T-helper 2 cell treated with Interferon-gamma antibody and Interleukin-4, amounts not matched to agents 5 μg/mL and 100 μg/mL, for 36 hours (primary cell): ENCODE measurements at regions not wholly inside any gene's neighbourhood (a gene's known extent, or its start where the extent isn't known, plus 50 kb on each side); places are given as distances from the start of the nearest gene placed in this dataset.

Experiments used
- DNase-seq: peaks from one replicate; pipeline ENCODE4 v3.0.0; 2021; ENCODE audit warnings: low spot score
- H3K27ac Mint-ChIP-seq: one replicate; pipeline ENCODE4 v1.8.0; 2021; ENCODE audit warnings: mild to moderate bottlenecking, mixed read lengths
- H3K27me3 Mint-ChIP-seq: one replicate; pipeline ENCODE4 v1.8.0; 2021; ENCODE audit warnings: low read depth, mixed read lengths
- H3K36me3 Mint-ChIP-seq: one replicate; pipeline ENCODE4 v1.8.0; 2021; ENCODE audit warnings: low read depth, mixed read lengths
- H3K4me1 Mint-ChIP-seq: one replicate; pipeline ENCODE4 v1.8.0; 2021; ENCODE audit warnings: low read depth, mixed read lengths
- H3K4me3 Mint-ChIP-seq: one replicate; pipeline ENCODE4 v1.8.0; 2022; ENCODE audit warnings: mild to moderate bottlenecking, moderate library complexity, mixed read lengths
- H3K9me3 Mint-ChIP-seq: one replicate; pipeline ENCODE4 v1.8.0; 2021; ENCODE audit warnings: mixed read lengths

DNA sequence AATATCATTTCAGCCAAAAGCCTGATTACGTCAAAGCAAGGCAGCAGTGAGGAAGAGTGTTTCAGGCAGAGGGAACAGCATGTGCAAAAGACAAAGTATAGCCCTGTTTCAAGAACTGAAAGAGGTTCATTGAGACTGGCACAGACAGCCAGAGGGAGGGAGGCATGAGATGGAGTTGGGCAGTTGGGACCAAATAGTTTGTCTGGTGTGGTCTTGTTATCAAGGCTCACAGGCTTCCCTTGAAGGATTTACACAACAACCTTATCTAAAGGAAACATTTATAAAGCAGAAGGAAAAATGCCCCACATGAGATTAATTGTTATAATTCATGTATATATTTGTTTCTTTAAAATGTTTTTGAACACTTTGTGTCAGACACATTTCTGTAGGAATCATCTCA, 253.3 kb downstream of the DMAC1 start:
- no peaks in the 10 kb centered on the region for H3K36me3 Mint-ChIP-seq
- H3K27me3 Mint-ChIP-seq = peaks cover 18% of the 10 kb centered on the region
- H3K27ac Mint-ChIP-seq = no peak overlapping the region
- H3K9me3 Mint-ChIP-seq = no peaks in the 10 kb centered on the region
- DNase-seq = no peak
- no peak overlapping the region for H3K4me3 Mint-ChIP-seq
- H3K4me1 Mint-ChIP-seq = no peaks in the 10 kb centered on the region

DNA sequence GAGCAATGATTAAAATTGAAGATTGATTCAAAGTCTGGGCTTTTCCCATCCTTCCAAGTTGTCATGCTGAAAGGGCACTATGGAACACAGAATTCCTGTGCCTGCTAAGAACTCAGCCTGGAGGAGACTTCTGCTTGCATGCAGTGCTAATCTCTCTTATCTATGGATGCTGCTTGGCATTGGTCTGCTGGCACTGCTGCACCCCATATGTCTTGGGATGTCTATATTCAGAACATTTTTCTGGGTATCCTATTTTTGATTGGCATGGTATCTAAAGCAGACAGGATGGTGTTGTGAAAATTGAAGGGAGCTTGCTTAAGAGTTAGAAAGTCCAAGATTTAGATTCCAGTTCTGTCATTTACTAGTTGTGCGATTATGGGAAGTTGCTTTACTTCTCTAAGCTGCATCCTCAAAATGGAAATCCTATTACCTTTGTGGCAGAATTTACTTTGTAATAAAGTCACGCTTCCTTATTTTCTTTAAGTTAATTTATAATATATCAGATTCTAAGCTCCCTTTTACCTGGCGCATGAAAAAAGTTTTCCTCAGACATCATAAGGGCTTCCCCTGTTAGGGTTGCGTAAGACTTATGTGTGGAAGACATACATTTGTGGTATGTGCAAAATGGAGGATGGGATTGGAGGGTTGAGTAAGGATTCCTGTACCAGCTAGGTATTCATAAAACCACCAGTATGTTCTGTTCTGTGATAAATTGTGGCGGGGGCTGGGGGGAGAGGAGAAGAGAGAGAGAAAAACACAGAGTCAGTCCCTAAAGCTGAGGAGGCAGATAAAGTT, 254.0 kb downstream of the DMAC1 start:
- H3K27ac Mint-ChIP-seq = no peak overlapping the region
- H3K9me3 Mint-ChIP-seq = no peaks in the 10 kb centered on the region
- DNase-seq = no peak
- no peaks in the 10 kb centered on the region for H3K4me1 Mint-ChIP-seq
- H3K27me3 Mint-ChIP-seq = peaks cover 20% of the 10 kb centered on the region
- no peaks in the 10 kb centered on the region for H3K36me3 Mint-ChIP-seq
- H3K4me3 Mint-ChIP-seq = no peak overlapping the region

- Mint-ChIP-seq H3K36me3 (no peaks in the 10 kb centered on the region), H3K27ac (no peak overlapping the region), H3K4me1 (no peaks in the 10 kb centered on the region), H3K9me3 (no peaks in the 10 kb centered on the region), H3K27me3 (peaks cover 23% of the 10 kb centered on the region), H3K4me3 (no peak overlapping the region)
- DNase-seq = no peak
Observed at GRCh38 chr9:7542693-7543092, 256.9 kb downstream of the DMAC1 start.

DNA sequence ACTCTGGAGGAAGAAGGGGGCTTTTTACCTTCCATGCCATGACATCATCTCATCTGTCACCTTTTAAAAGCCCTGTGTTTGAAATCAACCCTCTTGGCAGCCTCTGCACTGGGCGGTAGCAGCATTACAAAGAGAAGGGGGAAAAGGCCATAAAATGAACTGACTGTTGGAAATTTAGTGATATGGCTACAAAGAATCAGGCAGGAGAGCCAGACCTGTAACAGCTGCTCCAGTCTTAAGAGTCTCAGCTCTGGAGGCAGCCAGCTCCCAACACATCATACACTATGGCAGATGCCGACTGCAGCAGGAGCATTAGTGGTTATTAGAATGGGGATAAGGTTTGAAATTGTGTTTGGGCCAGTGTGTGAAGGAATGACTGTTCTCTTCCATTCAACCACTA, 257.5 kb downstream of the DMAC1 start:
- H3K4me3 Mint-ChIP-seq = no peak overlapping the region
- no peak overlapping the region for H3K27ac Mint-ChIP-seq
- no peaks in the 10 kb centered on the region for H3K36me3 Mint-ChIP-seq
- H3K9me3 Mint-ChIP-seq = no peaks in the 10 kb centered on the region
- H3K27me3 Mint-ChIP-seq = peaks cover 23% of the 10 kb centered on the region
- DNase-seq = no peak
- H3K4me1 Mint-ChIP-seq = no peaks in the 10 kb centered on the region

- Mint-ChIP-seq H3K36me3 (no peaks in the 10 kb centered on the region), H3K27me3 (peaks cover 8% of the 10 kb centered on the region), H3K27ac (no peak overlapping the region), H3K9me3 (peaks cover 4% of the 10 kb centered on the region), H3K4me1 (peaks cover 30% of the 10 kb centered on the region), H3K4me3 (no peak overlapping the region)
- peak; percentile 35 for DNase-seq
Observed at GRCh38 chr9:7536310-7536939, 263.2 kb downstream of the DMAC1 start.

- DNase-seq = peak; percentile 30
- H3K4me1 Mint-ChIP-seq = peaks cover 32% of the 10 kb centered on the region
- H3K9me3 Mint-ChIP-seq = peaks cover 9% of the 10 kb centered on the region
- no peaks in the 10 kb centered on the region for H3K36me3 Mint-ChIP-seq
- H3K4me3 Mint-ChIP-seq = peak overlapping the region; percentile 39
- no peaks in the 10 kb centered on the region for H3K27me3 Mint-ChIP-seq
- H3K27ac Mint-ChIP-seq = peak overlapping the region; percentile 58
Observed at GRCh38 chr9:7534211-7534935, 265.2 kb downstream of the DMAC1 start.

DNA sequence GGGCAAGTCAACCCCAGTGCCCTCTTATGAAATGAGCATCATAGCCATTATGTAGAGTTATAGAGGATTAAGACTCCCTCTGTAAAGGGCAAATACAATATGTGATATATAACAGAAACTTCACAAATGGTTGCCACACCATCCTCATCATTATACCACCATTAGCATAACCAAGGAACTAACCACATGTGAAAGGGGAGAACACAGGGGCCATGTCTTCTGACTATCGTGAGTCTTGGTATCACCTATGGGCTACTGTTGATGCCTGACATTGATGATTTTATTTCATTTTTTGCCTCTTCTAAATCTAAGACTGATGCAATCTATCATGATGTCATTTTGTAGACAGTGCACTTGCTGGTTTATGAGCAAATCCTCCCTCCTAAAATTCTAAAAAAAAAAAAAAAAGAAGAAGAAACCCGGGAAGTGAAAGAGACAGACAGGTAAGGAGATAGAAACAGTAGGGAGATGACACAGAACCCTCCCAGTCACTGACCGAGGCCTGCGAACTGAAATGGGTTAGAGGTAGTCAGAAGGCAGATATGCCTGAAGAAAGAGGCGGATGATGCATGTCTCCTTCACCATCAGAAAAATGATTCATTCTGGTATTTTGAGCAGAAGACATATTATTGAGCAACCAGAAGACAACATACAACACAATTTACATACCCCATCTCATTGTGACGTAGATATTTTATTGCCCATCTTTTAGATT, 266.0 kb downstream of the DMAC1 start:
- H3K4me3 Mint-ChIP-seq = peak overlapping the region; percentile 33
- H3K27me3 Mint-ChIP-seq = no peaks in the 10 kb centered on the region
- peak overlapping the region; percentile 19 for H3K27ac Mint-ChIP-seq
- DNase-seq = peak; percentile 57
- peaks cover 9% of the 10 kb centered on the region for H3K9me3 Mint-ChIP-seq
- no peaks in the 10 kb centered on the region for H3K36me3 Mint-ChIP-seq
- peaks cover 32% of the 10 kb centered on the region for H3K4me1 Mint-ChIP-seq

- H3K27ac Mint-ChIP-seq = no peak overlapping the region
- DNase-seq = no peak
- peaks cover 22% of the 10 kb centered on the region for H3K27me3 Mint-ChIP-seq
- H3K4me3 Mint-ChIP-seq = no peak overlapping the region
- no peaks in the 10 kb centered on the region for H3K4me1 Mint-ChIP-seq
- H3K9me3 Mint-ChIP-seq = no peaks in the 10 kb centered on the region
- H3K36me3 Mint-ChIP-seq = no peaks in the 10 kb centered on the region
Observed at GRCh38 chr9:7523426-7524043, 276.0 kb downstream of the DMAC1 start.

DNA sequence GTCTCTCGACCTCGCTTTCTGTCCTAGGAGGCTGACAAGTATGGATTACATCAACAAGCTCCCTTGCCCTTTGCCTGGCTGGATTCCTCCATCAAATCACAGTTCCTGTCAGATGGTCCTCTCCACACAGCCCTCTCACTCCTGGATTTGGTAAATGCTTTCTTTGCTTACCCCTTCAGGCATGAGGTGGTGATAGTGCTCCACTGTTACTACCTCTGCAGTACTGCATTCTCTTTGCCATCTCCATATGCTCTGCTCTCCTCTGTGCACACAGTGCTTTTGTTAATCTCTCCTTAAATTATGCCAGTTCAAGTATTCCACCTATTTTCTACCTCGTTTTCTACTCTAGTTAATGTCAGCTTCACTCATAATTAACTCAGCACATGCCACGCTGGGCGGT, 279.2 kb downstream of the DMAC1 start:
- no peak overlapping the region for H3K27ac Mint-ChIP-seq

GRCh38 chr9:7516376-7516775, 283.2 kb downstream of the DMAC1 start:
- no peak overlapping the region for H3K4me3 Mint-ChIP-seq
- H3K9me3 Mint-ChIP-seq = no peaks in the 10 kb centered on the region
- DNase-seq = no peak
- no peaks in the 10 kb centered on the region for H3K4me1 Mint-ChIP-seq
- no peak overlapping the region for H3K27ac Mint-ChIP-seq
- H3K36me3 Mint-ChIP-seq = no peaks in the 10 kb centered on the region
- H3K27me3 Mint-ChIP-seq = peaks cover 9% of the 10 kb centered on the region

More for the DNA sequence above, 279.2 kb downstream of the DMAC1 start:
- Mint-ChIP-seq H3K4me1 (no peaks in the 10 kb centered on the region), H3K27me3 (peaks cover 17% of the 10 kb centered on the region), H3K4me3 (no peak overlapping the region), H3K9me3 (no peaks in the 10 kb centered on the region), H3K36me3 (no peaks in the 10 kb centered on the region)
- no peak for DNase-seq

- Mint-ChIP-seq H3K27me3 (peaks cover 3% of the 10 kb centered on the region), H3K4me1 (no peaks in the 10 kb centered on the region), H3K36me3 (no peaks in the 10 kb centered on the region), H3K4me3 (no peak overlapping the region), H3K27ac (no peak overlapping the region), H3K9me3 (no peaks in the 10 kb centered on the region)
- DNase-seq = no peak
Observed at GRCh38 chr9:7510199-7510598, 289.4 kb downstream of the DMAC1 start.

- H3K36me3 Mint-ChIP-seq = no peaks in the 10 kb centered on the region
- no peak overlapping the region for H3K27ac Mint-ChIP-seq
- H3K27me3 Mint-ChIP-seq = peaks cover 3% of the 10 kb centered on the region
- no peak for DNase-seq
- no peaks in the 10 kb centered on the region for H3K4me1 Mint-ChIP-seq
- H3K4me3 Mint-ChIP-seq = no peak overlapping the region
- no peaks in the 10 kb centered on the region for H3K9me3 Mint-ChIP-seq
Observed at GRCh38 chr9:7509576-7510145, 289.9 kb downstream of the DMAC1 start.

DNA sequence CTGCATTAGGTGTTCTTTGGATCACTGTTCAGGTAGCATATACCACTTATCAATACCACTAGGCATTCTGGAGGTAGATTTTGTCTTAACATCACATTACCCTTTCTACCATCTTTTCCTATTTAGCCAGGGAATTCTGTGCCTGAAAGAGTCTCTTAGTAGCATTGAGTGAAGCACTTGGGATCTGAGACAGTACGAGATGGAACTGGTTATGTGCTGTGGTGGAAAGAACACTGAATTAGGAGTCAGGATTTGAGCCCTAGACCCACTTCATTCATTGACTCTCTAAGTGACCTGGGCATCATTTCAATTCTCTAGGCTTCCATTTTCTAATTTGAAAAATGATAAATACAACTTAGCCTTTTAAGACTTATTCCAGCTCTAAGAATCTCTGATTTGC, 291.1 kb downstream of the DMAC1 start:
- no peaks in the 10 kb centered on the region for H3K36me3 Mint-ChIP-seq
- no peak for DNase-seq
- H3K4me1 Mint-ChIP-seq = no peaks in the 10 kb centered on the region
- no peak overlapping the region for H3K27ac Mint-ChIP-seq
- no peak overlapping the region for H3K4me3 Mint-ChIP-seq
- no peaks in the 10 kb centered on the region for H3K9me3 Mint-ChIP-seq
- H3K27me3 Mint-ChIP-seq = peaks cover 4% of the 10 kb centered on the region
